Mesenchymal stem cell (in vitro differentiated cells and primary cell): ENCODE measurements at regions not wholly inside any gene's neighbourhood (a gene's known extent, or its start where the extent isn't known, plus 50 kb on each side); places are given as distances from the start of the nearest gene placed in this dataset.

Experiments used
- DNase-seq: peaks from one replicate; pipeline ENCODE4 v3.0.0-alpha.2; 2013
- H2AFZ ChIP-seq: one replicate; pipeline ENCODE4 v1.6.1; 2013; ENCODE audit warnings: low read depth, mild to moderate bottlenecking, control low read depth, inconsistent platforms, low read length, moderate library complexity
- H2AK5ac ChIP-seq: 2 replicates; pipeline ENCODE4 v1.6.1; 2013; ENCODE audit warnings: low read length, moderate library complexity, mild to moderate bottlenecking, inconsistent platforms; ENCODE audit not compliant: severe bottlenecking
- H2BK120ac ChIP-seq: one replicate; pipeline ENCODE4 v1.6.1; 2013; ENCODE audit warnings: low read depth, mild to moderate bottlenecking, inconsistent platforms, low read length, moderate library complexity
- H2BK12ac ChIP-seq, 2 experiments: one replicate each; pipeline ENCODE4 v1.6.1; 2013; ENCODE audit warnings: inconsistent platforms in 2 of 2, low read length in 2 of 2, mild to moderate bottlenecking in 2 of 2, moderate library complexity in 2 of 2, control low read depth in 1 of 2
- H2BK15ac ChIP-seq: one replicate; pipeline ENCODE4 v1.6.1; 2013; ENCODE audit warnings: mild to moderate bottlenecking, low read depth, inconsistent platforms; ENCODE audit not compliant: poor library complexity, severe bottlenecking
- H2BK5ac ChIP-seq: 2 replicates; pipeline ENCODE4 v1.6.1; 2013; ENCODE audit warnings: low read depth, mild to moderate bottlenecking, low read length, control low read depth, inconsistent platforms; ENCODE audit not compliant: poor library complexity, severe bottlenecking
- H3K14ac ChIP-seq, 2 experiments: one replicate each; pipeline ENCODE4 v1.6.1; 2013; ENCODE audit warnings: inconsistent platforms in 2 of 2, low read length in 2 of 2, control low read depth in 1 of 2, mild to moderate bottlenecking in 1 of 2, moderate library complexity in 1 of 2
- H3K18ac ChIP-seq, 2 experiments: one replicate each; pipeline ENCODE4 v1.6.1; 2013; ENCODE audit warnings: inconsistent platforms in 2 of 2, low read length in 2 of 2, control low read depth in 1 of 2, low read depth in 1 of 2, mild to moderate bottlenecking in 1 of 2
- H3K23ac ChIP-seq, 2 experiments: one replicate each; pipeline ENCODE4 v1.6.1; 2013; ENCODE audit warnings: inconsistent platforms in 2 of 2, low read length in 2 of 2, mild to moderate bottlenecking in 2 of 2, moderate library complexity in 2 of 2, control low read depth in 1 of 2
- H3K27ac ChIP-seq: 2 replicates; pipeline ENCODE4 v1.5.1; 2013; ENCODE audit warnings: mild to moderate bottlenecking, moderate library complexity, low read length, control low read depth, inconsistent platforms; ENCODE audit not compliant: poor library complexity, severe bottlenecking
- H3K27me3 ChIP-seq, 2 experiments: 2 replicates each; pipeline versions ENCODE4 v1.6.1 to v1.7.0; 2013; ENCODE audit warnings: low read length in 2 of 2, mild to moderate bottlenecking in 2 of 2, moderate library complexity in 2 of 2, control low read depth in 1 of 2, inconsistent platforms in 1 of 2; ENCODE audit not compliant: control insufficient read depth in 1 of 2, insufficient read depth in 1 of 2
- H3K36me3 ChIP-seq, 2 experiments: 2 replicates each; pipeline versions ENCODE4 v1.6.1 to v1.7.0; 2013; ENCODE audit warnings: low read length in 2 of 2, control low read depth in 1 of 2, inconsistent platforms in 1 of 2, low read depth in 1 of 2, mild to moderate bottlenecking in 1 of 2; ENCODE audit not compliant: insufficient read depth in 2 of 2, control insufficient read depth in 1 of 2
- H3K4ac ChIP-seq, 2 experiments: one replicate each; pipeline ENCODE4 v1.6.1; 2013; ENCODE audit warnings: inconsistent platforms in 2 of 2, low read length in 2 of 2, mild to moderate bottlenecking in 2 of 2, moderate library complexity in 2 of 2, control low read depth in 1 of 2, low read depth in 1 of 2
- H3K4me1 ChIP-seq: 2 replicates; pipeline ENCODE4 v1.6.1; 2013; ENCODE audit warnings: low read depth, low read length, control low read depth; ENCODE audit not compliant: control insufficient read depth, insufficient read depth
- H3K4me2 ChIP-seq: 2 replicates; pipeline ENCODE4 v1.6.1; 2013; ENCODE audit warnings: low read length, mild to moderate bottlenecking, inconsistent platforms; ENCODE audit not compliant: poor library complexity, severe bottlenecking
- H3K4me3 ChIP-seq, 2 experiments: 2 replicates each; pipeline versions ENCODE4 v1.5.1 to v1.7.0; 2013; ENCODE audit warnings: low read length in 2 of 2, mild to moderate bottlenecking in 2 of 2, control low read depth in 1 of 2, low read depth in 1 of 2; ENCODE audit not compliant: insufficient read depth in 1 of 2
- H3K79me1 ChIP-seq: replicated peaks from 2 replicates; pipeline ENCODE4 v1.6.1; 2013; ENCODE audit warnings: mild to moderate bottlenecking, control low read depth, low read length, inconsistent platforms; ENCODE audit not compliant: poor library complexity, severe bottlenecking
- H3K9ac ChIP-seq: 2 replicates; pipeline ENCODE4 v1.7.0; 2013; ENCODE audit warnings: mild to moderate bottlenecking, low read length, moderate library complexity
- H3K9me3 ChIP-seq: 2 replicates; pipeline ENCODE4 v1.7.0; 2013; ENCODE audit warnings: mild to moderate bottlenecking, low read length; ENCODE audit not compliant: control insufficient read depth
- H4K8ac ChIP-seq: one replicate; pipeline ENCODE4 v1.6.1; 2013; ENCODE audit warnings: inconsistent platforms, mild to moderate bottlenecking, low read length, moderate library complexity
- H4K91ac ChIP-seq: one replicate; pipeline ENCODE4 v1.6.1; 2013; ENCODE audit warnings: mild to moderate bottlenecking, low read length, inconsistent platforms
- WGBS: methylation state at CpG from one replicate; pipeline ENCODE4 v1.1.7; 2013; ENCODE audit warnings: mixed read lengths; 5-methylcytosine and 5-hydroxymethylcytosine counted together

DNA sequence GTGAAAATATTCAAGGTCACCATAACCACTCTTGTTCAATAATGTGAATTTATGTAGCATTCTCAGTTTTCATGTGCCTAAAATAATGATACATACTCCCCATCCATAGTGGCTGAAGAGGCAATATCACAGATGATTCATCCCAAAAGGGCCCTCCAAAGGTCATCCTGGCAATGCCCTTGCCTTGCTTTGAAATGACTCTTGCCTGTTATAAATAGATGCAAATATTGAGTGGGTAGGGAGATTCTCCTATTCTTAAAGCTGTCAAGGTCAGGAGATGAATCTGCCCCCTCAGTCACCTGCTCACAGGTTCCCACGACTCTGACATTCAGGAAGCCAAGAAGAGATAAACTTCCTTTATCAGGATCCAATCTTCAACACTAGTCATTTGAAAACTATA, 490.5 kb downstream of the TNS1 start:
- Histone ChIP-seq H4K91ac (no peak overlapping the region), H4K8ac (no peak overlapping the region), H2AFZ (no peak overlapping the region), H3K4me1 (peaks cover 3% of the 10 kb centered on the region), H3K79me1 (no peaks in the 10 kb centered on the region), H3K23ac (no peak overlapping the region), H2BK15ac (no peak overlapping the region), H2BK12ac (peak overlapping the region in 1 of 2 experiments; percentile 89), H3K9ac (no peak overlapping the region), H3K4me3 (no peak overlapping the region), H3K4me2 (no peak overlapping the region), H3K4ac (no peak overlapping the region), H3K9me3 (no peaks in the 10 kb centered on the region), H3K27me3 (no peaks in the 10 kb centered on the region), H3K18ac (no peak overlapping the region), H2BK120ac (no peak overlapping the region), H3K27ac (no peak overlapping the region), H3K14ac (no peak overlapping the region), H2BK5ac (no peak overlapping the region), H3K36me3 (no peaks in the 10 kb centered on the region), H2AK5ac (no peak overlapping the region)
- WGBS, result 24% methylated on average over 1 of the region's 1 CpG
- peak; percentile 24 for DNase-seq

DNA sequence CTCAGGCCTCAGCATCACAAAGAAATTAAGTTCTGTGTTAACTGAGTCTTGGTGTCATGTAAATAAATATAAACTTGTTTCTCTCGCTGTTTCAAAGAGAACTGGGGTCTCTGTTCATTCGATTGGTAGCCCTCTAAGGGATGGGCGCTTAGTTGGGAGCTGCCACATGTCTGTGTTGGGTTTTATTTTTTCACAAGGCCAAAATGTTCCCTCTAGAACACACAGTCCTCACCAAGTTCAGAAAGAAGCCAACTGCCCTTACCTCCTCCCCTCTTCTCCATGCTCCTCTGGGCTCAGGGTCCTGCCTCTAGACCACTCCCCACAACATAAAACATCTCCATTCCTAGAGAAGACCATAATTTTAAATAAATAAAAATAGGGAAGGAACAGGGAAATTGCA, 490.9 kb downstream of the TNS1 start:
- Histone ChIP-seq H2AFZ (no peak overlapping the region), H3K9ac (peak overlapping the region; percentile 87), H3K27ac (no peak overlapping the region), H3K9me3 (no peaks in the 10 kb centered on the region), H4K91ac (no peak overlapping the region), H3K14ac (no peak overlapping the region), H4K8ac (no peak overlapping the region), H3K4ac (peak overlapping the region in 1 of 2 experiments; percentile 73), H3K4me2 (no peak overlapping the region), H3K36me3 (no peaks in the 10 kb centered on the region), H2BK5ac (no peak overlapping the region), H3K27me3 (no peaks in the 10 kb centered on the region), H3K79me1 (no peaks in the 10 kb centered on the region), H3K23ac (no peak overlapping the region), H2AK5ac (peak overlapping the region; percentile 83), H2BK120ac (no peak overlapping the region), H3K4me1 (peaks cover 3% of the 10 kb centered on the region), H2BK12ac (peak overlapping the region; percentile 31 to 65), H3K4me3 (no peak overlapping the region), H2BK15ac (peak overlapping the region; percentile 48), H3K18ac (peak overlapping the region in 1 of 2 experiments; percentile 41)
- DNase-seq, result no peak
- WGBS, result 86% methylated on average over 3 of the region's 3 CpGs

DNA sequence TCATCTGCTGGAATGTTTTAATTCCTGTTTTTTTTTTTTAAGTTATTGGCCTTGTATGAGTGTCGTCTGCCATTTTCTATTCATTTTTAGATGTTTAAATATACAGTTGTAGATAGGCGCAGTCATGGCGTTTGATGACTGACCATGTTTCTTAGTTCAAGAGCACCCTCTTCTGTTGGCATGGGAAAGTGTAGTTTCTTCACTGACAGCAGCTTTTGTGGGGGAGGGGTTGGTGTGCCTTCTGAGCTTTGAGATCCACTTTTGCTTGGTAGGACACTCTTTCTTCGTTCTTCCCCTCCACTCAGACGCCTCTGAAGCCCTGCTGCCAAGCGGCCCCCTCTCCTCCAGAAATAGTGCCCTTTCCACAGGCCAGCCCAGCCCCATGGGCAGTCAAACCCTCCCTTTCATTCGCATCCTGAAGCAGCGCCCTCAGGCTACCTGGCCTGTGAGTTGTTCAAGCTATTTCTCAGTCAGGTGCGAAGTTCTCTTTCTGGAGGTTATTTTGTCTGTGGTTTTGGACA, 492.0 kb downstream of the TNS1 start:
- Histone ChIP-seq H2AFZ (peak overlapping the region; percentile 8), H2BK15ac (no peak overlapping the region), H2AK5ac (peak overlapping the region; percentile 33), H3K27me3 (no peaks in the 10 kb centered on the region), H2BK12ac (peak overlapping the region; percentile 12 to 97), H3K4me3 (no peak overlapping the region), H2BK5ac (peak overlapping the region; percentile 11), H4K91ac (peak overlapping the region; percentile 48), H4K8ac (peak overlapping the region; percentile 58), H3K4me1 (peaks cover 3% of the 10 kb centered on the region), H3K27ac (no peak overlapping the region), H3K79me1 (no peaks in the 10 kb centered on the region), H3K36me3 (no peaks in the 10 kb centered on the region), H3K9ac (peak overlapping the region; percentile 87), H3K23ac (no peak overlapping the region), H3K4ac (peak overlapping the region; percentile 39 to 45), H3K14ac (no peak overlapping the region), H3K9me3 (no peaks in the 10 kb centered on the region), H2BK120ac (no peak overlapping the region), H3K18ac (peak overlapping the region; percentile 26 to 71), H3K4me2 (no peak overlapping the region)
- WGBS, result 6% methylated on average over 7 of the region's 9 CpGs
- peak; percentile 83 for DNase-seq

DNA sequence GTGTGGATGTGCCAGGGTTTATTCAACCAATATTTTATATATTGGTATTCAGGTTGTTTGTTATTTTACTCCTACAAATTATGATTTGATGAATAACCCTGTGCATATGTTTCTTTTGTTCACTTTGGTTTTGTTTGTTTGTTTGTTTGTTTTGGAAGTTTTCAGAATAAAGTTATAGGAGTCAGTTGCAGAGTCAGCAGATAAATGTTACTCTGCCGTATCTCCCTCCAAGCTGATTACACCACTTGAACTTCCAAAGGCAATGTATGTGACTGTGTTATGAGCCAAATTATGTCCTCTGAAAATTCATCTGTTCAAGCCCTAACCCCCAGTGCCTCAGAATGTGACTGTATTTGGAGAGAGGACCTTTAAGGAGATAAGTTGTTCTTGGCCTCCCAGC, 497.5 kb downstream of the TNS1 start:
- no peak overlapping the region for H3K14ac ChIP-seq
- no peak overlapping the region for H3K4me2 ChIP-seq
- DNase-seq, result no peak
- no peak overlapping the region for H2AK5ac ChIP-seq
- H2AFZ ChIP-seq, result no peak overlapping the region
- H3K4ac ChIP-seq, result no peak overlapping the region
- no peak overlapping the region for H3K27ac ChIP-seq
- H3K4me3 ChIP-seq, result no peak overlapping the region
- H3K79me1 ChIP-seq, result no peaks in the 10 kb centered on the region
- no peak overlapping the region for H2BK12ac ChIP-seq
- no peak overlapping the region for H4K91ac ChIP-seq
- no peaks in the 10 kb centered on the region for H3K27me3 ChIP-seq
- H2BK15ac ChIP-seq, result no peak overlapping the region
- H3K9me3 ChIP-seq, result no peaks in the 10 kb centered on the region
- no peak overlapping the region for H3K18ac ChIP-seq
- H4K8ac ChIP-seq, result no peak overlapping the region
- H3K23ac ChIP-seq, result no peak overlapping the region
- no peak overlapping the region for H3K9ac ChIP-seq
- H2BK5ac ChIP-seq, result no peak overlapping the region
- H2BK120ac ChIP-seq, result no peak overlapping the region
- H3K36me3 ChIP-seq, result no peaks in the 10 kb centered on the region
- WGBS, result no CpG with 5 or more reads among the region's 1 CpG
- no peaks in the 10 kb centered on the region for H3K4me1 ChIP-seq
